ENCODE measurements at regions not wholly inside any gene's neighbourhood (a gene's known extent, or its start where the extent isn't known, plus 50 kb on each side); places are given as distances from the start of the nearest gene placed in this dataset.

- Histone ChIP-seq H3K9me3 (ENCODE audit: control insufficient read depth, insufficient read depth, low read depth, low read length) (no peaks in the 10 kb centered on the region), H3K27ac (ENCODE audit: extremely low read depth, low read depth, low read length) (no peak overlapping the region), H3K36me3 (ENCODE audit: control insufficient read depth in 2 of 2, insufficient read depth in 1 of 2, low read length in 2 of 2) (no peaks in the 10 kb centered on the region), H3K4me3 (ENCODE audit: low read depth, low read length) (peak overlapping the region; percentile 37; the same call in 1 of the 2 replicates), H3K4me1 (ENCODE audit: control insufficient read depth, insufficient read depth, low read length) (no peaks in the 10 kb centered on the region)
- ChIA-PET CTCF (no interaction called here), POLR2A (no interaction called here)
- TF ChIP-seq ZNF24 (tag by site-specific recombination; IDR thresholded peaks at IDR 0.05) = no peak
- TF ChIP-seq ZNF404 (tag by site-specific recombination; IDR thresholded peaks at IDR 0.05) = 0 out of 2 replicates have a peak, but pooled peaks have one; percentile 2
- TF ChIP-seq ZNF670 (tag by site-specific recombination; IDR thresholded peaks at IDR 0.05; ENCODE audit: low read depth) = no peak
- no peak for TF ChIP-seq ZNF843 (tag by site-specific recombination; IDR thresholded peaks at IDR 0.05)
These were observed 421.3 kb downstream of the ZFHX3 start for GRCh38 chr16:72626623-72627022.

DNA sequence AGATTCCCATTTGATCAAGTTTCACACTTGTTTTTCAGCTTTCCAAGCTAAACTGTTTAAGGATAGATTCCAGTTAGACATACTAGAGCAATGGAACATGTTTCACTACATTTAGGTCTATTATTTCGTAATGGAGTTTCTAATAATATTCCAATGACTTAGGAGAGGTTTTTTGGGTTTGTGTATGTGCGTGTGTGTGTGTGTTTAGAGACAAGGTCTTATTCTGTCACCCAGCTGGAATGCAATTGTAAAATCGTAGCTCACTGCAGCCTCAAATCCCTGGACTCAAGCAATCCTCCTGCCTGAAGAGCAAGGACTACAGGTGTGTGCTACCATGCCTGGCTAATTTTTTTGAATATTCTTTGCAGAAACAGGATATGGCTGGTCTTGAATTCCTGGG is 426.3 kb downstream of the ZFHX3 start:
- H3K9me3 ChIP-seq (ENCODE audit: control insufficient read depth, insufficient read depth, low read depth, low read length) = no peaks in the 10 kb centered on the region
- TF ChIP-seq ZNF571 (tag by site-specific recombination; IDR thresholded peaks at IDR 0.05) (no peak), ZNF311 (tag by site-specific recombination; IDR thresholded peaks at IDR 0.05; ENCODE audit: borderline replicate concordance) (no peak), SP2 (tag by site-specific recombination; IDR thresholded peaks at IDR 0.05) (no peak), ZNF792 (tag by site-specific recombination; IDR thresholded peaks at IDR 0.05) (no peak), ZNF2 (tag by site-specific recombination; IDR thresholded peaks at IDR 0.05) (no peak), MYNN (tag by site-specific recombination; IDR thresholded peaks at IDR 0.05; ENCODE audit: borderline replicate concordance) (no peak), ZNF335 (tag by site-specific recombination; conservative IDR thresholded peaks at IDR 0.05) (no peak), ZNF362 (tag by site-specific recombination; IDR thresholded peaks at IDR 0.05) (no peak), ZNF518A (tag by site-specific recombination; conservative IDR thresholded peaks at IDR 0.05; ENCODE audit: low read depth) (no peak), SCRT1 (tag by site-specific recombination; IDR thresholded peaks at IDR 0.05; ENCODE audit: borderline replicate concordance) (no peak)
- H3K27ac ChIP-seq (ENCODE audit: extremely low read depth, low read depth, low read length) = no peak overlapping the region
- H3K36me3 ChIP-seq (ENCODE audit: control insufficient read depth in 2 of 2, insufficient read depth in 1 of 2, low read length in 2 of 2) = no peaks in the 10 kb centered on the region
- POLR2A ChIA-PET = interaction anchor here (1.1 kb wide), 1 partner anchor 43 kb away, joined by 3 read pairs; no protein-coding TSS in a partner anchor
- CTCF ChIA-PET = no interaction called here
- no peaks in the 10 kb centered on the region for H3K4me1 ChIP-seq (ENCODE audit: control insufficient read depth, insufficient read depth, low read length)
- H3K4me3 ChIP-seq (ENCODE audit: low read depth, low read length) = no peak overlapping the region

- H3K36me3 ChIP-seq (ENCODE audit: control insufficient read depth in 2 of 2, insufficient read depth in 1 of 2, low read length in 2 of 2) = no peaks in the 10 kb centered on the region
- no peaks in the 10 kb centered on the region for H3K4me1 ChIP-seq (ENCODE audit: control insufficient read depth, insufficient read depth, low read length)
- H3K27ac ChIP-seq (ENCODE audit: extremely low read depth, low read depth, low read length) = no peak overlapping the region
- CTCF ChIA-PET = no interaction called here
- POLR2A ChIA-PET = interaction anchor here (1.1 kb wide), 1 partner anchor 44 kb away, joined by 3 read pairs; no protein-coding TSS in a partner anchor
- no peaks in the 10 kb centered on the region for H3K9me3 ChIP-seq (ENCODE audit: control insufficient read depth, insufficient read depth, low read depth, low read length)
- no peak overlapping the region for H3K4me3 ChIP-seq (ENCODE audit: low read depth, low read length)
- TF ChIP-seq, protein P1, sequence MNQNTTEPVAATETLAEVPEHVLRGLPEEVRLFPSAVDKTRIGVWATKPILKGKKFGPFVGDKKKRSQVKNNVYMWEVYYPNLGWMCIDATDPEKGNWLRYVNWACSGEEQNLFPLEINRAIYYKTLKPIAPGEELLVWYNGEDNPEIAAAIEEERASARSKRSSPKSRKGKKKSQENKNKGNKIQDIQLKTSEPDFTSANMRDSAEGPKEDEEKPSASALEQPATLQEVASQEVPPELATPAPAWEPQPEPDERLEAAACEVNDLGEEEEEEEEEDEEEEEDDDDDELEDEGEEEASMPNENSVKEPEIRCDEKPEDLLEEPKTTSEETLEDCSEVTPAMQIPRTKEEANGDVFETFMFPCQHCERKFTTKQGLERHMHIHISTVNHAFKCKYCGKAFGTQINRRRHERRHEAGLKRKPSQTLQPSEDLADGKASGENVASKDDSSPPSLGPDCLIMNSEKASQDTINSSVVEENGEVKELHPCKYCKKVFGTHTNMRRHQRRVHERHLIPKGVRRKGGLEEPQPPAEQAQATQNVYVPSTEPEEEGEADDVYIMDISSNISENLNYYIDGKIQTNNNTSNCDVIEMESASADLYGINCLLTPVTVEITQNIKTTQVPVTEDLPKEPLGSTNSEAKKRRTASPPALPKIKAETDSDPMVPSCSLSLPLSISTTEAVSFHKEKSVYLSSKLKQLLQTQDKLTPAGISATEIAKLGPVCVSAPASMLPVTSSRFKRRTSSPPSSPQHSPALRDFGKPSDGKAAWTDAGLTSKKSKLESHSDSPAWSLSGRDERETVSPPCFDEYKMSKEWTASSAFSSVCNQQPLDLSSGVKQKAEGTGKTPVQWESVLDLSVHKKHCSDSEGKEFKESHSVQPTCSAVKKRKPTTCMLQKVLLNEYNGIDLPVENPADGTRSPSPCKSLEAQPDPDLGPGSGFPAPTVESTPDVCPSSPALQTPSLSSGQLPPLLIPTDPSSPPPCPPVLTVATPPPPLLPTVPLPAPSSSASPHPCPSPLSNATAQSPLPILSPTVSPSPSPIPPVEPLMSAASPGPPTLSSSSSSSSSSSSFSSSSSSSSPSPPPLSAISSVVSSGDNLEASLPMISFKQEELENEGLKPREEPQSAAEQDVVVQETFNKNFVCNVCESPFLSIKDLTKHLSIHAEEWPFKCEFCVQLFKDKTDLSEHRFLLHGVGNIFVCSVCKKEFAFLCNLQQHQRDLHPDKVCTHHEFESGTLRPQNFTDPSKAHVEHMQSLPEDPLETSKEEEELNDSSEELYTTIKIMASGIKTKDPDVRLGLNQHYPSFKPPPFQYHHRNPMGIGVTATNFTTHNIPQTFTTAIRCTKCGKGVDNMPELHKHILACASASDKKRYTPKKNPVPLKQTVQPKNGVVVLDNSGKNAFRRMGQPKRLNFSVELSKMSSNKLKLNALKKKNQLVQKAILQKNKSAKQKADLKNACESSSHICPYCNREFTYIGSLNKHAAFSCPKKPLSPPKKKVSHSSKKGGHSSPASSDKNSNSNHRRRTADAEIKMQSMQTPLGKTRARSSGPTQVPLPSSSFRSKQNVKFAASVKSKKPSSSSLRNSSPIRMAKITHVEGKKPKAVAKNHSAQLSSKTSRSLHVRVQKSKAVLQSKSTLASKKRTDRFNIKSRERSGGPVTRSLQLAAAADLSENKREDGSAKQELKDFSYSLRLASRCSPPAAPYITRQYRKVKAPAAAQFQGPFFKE (tag by site-specific recombination; IDR thresholded peaks at IDR 0.05; ENCODE audit: borderline replicate concordance) = no peak
- TF ChIP-seq ZNF510 (tag by site-specific recombination; IDR thresholded peaks at IDR 0.05; ENCODE audit: insufficient replicate concordance) (no peak), ZNF654 (tag by site-specific recombination; IDR thresholded peaks at IDR 0.05; ENCODE audit: low read depth) (no peak)
- TF ChIP-seq, protein P2, sequence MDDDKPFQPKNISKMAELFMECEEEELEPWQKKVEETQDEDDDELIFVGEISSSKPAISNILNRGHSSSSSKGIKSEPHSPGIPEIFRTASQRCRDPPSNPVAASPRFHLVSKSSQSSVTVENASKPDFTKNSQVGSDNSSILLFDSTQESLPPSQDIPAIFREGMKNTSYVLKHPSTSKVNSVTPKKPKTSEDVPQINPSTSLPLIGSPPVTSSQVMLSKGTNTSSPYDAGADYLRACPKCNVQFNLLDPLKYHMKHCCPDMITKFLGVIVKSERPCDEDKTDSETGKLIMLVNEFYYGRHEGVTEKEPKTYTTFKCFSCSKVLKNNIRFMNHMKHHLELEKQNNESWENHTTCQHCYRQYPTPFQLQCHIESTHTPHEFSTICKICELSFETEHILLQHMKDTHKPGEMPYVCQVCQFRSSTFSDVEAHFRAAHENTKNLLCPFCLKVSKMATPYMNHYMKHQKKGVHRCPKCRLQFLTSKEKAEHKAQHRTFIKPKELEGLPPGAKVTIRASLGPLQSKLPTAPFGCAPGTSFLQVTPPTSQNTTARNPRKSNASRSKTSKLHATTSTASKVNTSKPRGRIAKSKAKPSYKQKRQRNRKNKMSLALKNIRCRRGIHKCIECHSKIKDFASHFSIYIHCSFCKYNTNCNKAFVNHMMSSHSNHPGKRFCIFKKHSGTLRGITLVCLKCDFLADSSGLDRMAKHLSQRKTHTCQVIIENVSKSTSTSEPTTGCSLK (tag by site-specific recombination; IDR thresholded peaks at IDR 0.05) = no peak
These were observed 427.1 kb downstream of the ZFHX3 start for GRCh38 chr16:72620853-72621252.
